Bronchial epithelial cell (primary cell): ENCODE measurements at regions not wholly inside any gene's neighbourhood (a gene's known extent, or its start where the extent isn't known, plus 50 kb on each side); places are given as distances from the start of the nearest gene placed in this dataset.

Source experiments
- DNase-seq: peaks from one replicate; pipeline ENCODE4 v3.0.0-alpha.2; 2010; ENCODE audit warnings: low read depth
- FAIRE-seq: peaks from 2 replicates; lab custom pipeline; 2011; peaks lifted over from hg19 to GRCh38; lab: Jason Lieb, UNC
- H3K27me3 ChIP-seq: 2 replicates; pipeline ENCODE4 v1.5.1; 2011; ENCODE audit warnings: low read length; ENCODE audit not compliant: control insufficient read depth, insufficient read depth
- H3K36me3 ChIP-seq: 2 replicates; pipeline ENCODE4 v1.5.1; 2011; ENCODE audit warnings: low read length; ENCODE audit not compliant: control insufficient read depth, insufficient read depth
- H3K4me3 ChIP-seq: 2 replicates; pipeline ENCODE4 v1.5.1; 2011; ENCODE audit warnings: mild to moderate bottlenecking, low read depth, low read length, control low read depth
- TF ChIP-seq, protein P1 (sequence below): IDR thresholded peaks from 2 replicates; pipeline ENCODE4 v1.5.1; 2011; ENCODE audit warnings: mild to moderate bottlenecking, moderate library complexity, low read length, control low read depth, inconsistent platforms; ENCODE audit not compliant: insufficient read depth, severe bottlenecking

DNA sequence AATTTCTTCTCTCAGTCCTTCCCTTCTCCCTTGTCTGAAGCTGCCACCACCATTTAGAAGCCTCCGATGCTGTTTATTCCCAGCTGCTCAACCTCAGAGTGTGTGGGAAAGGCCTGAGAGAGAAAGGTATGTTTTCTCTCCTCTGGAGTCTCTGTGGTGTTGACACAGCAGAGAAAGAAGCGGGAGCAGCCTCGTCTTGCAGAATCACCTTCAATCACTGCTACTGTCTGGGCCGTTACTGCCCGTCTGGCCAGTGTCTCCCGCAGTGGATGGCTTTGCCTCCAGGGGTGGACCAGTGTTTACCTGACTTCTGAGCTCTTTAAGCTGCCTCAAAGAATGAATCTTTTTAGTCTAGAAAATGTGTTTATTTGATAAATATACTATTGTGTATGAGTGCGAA, 148.9 kb upstream of the FAM47C start:
- no peak for FAIRE-seq

DNA sequence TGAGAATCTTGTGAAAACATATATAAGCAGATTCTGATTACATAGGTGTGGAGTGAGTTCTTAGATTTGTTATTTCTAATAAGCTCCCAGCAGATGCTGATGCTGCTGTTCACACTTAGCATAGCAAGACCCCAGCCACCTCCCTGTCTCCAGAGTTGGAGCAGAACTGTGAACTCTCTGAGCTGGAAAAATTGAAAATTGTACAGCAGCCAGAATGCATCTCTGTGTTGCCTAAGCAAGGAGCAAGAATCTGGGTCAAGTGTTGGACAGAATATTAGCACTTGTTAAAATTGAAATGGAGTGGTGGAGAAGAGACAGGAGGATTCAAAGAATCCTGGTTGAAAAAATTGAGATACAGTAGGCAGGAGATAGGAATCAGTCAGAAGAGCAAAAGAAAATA, 146.6 kb upstream of the FAM47C start:
- H3K36me3 ChIP-seq, result no peaks in the 10 kb centered on the region
- no peak overlapping the region for H3K4me3 ChIP-seq
- FAIRE-seq (no peak), DNase-seq (no peak)
- TF ChIP-seq, protein P1, sequence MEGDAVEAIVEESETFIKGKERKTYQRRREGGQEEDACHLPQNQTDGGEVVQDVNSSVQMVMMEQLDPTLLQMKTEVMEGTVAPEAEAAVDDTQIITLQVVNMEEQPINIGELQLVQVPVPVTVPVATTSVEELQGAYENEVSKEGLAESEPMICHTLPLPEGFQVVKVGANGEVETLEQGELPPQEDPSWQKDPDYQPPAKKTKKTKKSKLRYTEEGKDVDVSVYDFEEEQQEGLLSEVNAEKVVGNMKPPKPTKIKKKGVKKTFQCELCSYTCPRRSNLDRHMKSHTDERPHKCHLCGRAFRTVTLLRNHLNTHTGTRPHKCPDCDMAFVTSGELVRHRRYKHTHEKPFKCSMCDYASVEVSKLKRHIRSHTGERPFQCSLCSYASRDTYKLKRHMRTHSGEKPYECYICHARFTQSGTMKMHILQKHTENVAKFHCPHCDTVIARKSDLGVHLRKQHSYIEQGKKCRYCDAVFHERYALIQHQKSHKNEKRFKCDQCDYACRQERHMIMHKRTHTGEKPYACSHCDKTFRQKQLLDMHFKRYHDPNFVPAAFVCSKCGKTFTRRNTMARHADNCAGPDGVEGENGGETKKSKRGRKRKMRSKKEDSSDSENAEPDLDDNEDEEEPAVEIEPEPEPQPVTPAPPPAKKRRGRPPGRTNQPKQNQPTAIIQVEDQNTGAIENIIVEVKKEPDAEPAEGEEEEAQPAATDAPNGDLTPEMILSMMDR, result no peak
- no peaks in the 10 kb centered on the region for H3K27me3 ChIP-seq

More for the DNA sequence above, 148.9 kb upstream of the FAM47C start:
- H3K4me3 ChIP-seq, result no peak overlapping the region
- TF ChIP-seq, protein P1, result no peak
- no peak for DNase-seq
- no peaks in the 10 kb centered on the region for H3K36me3 ChIP-seq
- H3K27me3 ChIP-seq, result no peaks in the 10 kb centered on the region

DNA sequence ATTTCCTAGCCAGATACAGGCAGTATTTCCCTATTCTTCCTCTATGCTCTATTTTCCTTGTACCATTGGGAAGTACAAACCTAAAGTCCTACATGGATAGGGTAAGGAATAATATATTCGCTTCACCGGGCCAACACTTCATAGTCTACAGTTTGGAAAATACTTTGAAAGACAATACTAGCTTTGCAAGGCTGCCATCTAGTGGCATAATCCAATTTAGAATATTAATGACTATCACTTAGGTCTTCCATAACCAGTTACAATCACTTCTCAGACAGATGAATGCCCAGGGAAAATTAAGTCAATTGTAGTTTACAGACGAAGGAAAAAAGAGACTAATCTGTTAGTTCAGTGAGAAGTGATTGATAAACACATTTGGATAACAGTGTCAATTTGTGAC, 141.0 kb upstream of the FAM47C start:
- H3K27me3 ChIP-seq, result no peaks in the 10 kb centered on the region
- DNase-seq (peak; percentile 22), FAIRE-seq (no peak)
- no peaks in the 10 kb centered on the region for H3K36me3 ChIP-seq
- TF ChIP-seq, protein P1, result peak; percentile 19
- no peak overlapping the region for H3K4me3 ChIP-seq

DNA sequence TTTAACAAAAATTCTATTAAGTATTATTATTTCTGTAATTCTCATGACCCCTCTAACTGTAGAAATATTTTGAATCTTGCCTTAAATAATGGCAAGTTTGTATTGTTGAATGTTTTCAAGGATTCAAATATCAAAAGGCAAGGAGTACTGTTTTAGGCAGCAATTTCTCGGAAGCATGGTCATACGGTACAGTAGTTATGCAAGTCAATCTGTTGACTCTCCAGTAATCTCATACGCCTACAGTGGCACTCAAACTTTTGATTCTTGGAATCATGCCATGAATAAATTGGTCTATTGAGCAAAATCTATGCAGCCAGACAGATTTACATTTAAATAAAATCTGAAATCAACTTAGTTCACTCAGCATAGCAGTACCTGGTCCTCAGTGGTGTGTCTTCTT, 139.6 kb upstream of the FAM47C start:
- TF ChIP-seq, protein P1, result no peak
- Histone ChIP-seq H3K36me3 (no peaks in the 10 kb centered on the region), H3K4me3 (no peak overlapping the region), H3K27me3 (no peaks in the 10 kb centered on the region)
- FAIRE-seq (no peak), DNase-seq (no peak)

DNA sequence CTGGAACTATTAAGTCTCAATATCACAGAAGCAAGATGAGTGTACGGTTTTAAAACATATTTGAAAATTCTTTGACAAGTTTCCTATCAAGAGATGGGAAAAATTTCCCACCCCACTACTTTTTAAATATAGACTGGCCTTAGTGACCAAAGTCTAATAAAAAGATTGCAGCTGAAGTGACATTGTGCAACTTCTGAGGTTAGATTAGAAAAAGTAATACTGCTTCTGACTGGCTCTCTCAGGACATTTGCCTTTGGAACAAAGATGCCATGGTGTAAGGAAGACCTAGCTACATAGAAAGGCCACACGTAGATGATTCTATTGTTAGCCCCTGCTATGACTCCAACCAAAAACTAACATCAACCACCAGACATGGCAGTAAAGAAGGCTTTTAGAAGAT, 138.7 kb upstream of the FAM47C start:
- no peak for FAIRE-seq
- no peaks in the 10 kb centered on the region for H3K36me3 ChIP-seq
- TF ChIP-seq, protein P1, result no peak

DNA sequence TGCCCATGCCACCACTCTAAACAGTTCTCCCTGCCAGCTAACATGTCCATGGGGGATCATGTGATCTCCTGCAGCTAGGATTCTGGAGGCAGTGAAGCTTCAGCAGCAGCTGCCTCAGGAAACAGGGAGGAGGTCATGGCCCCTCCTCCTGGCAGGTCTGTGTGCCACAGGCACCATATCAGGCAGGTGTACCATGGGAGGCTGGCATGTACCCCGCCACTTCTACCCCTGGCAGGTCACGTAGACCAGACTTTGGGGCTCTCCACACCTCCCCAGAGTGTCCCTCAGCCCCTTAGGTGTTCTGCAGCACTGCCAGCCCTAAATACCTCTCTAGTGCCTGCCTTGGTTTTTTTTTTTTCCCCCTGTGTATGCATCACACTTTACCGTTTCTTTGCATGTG, 110.5 kb upstream of the FAM47C start:
- DNase-seq (no peak), FAIRE-seq (no peak)
- Histone ChIP-seq H3K36me3 (no peaks in the 10 kb centered on the region), H3K4me3 (no peak overlapping the region), H3K27me3 (no peaks in the 10 kb centered on the region)
- TF ChIP-seq, protein P1, result no peak

More for the DNA sequence above, 138.7 kb upstream of the FAM47C start:
- Histone ChIP-seq H3K4me3 (no peak overlapping the region), H3K27me3 (no peaks in the 10 kb centered on the region)
- DNase-seq, result no peak
